ENCODE measurements at regions not wholly inside any gene's neighbourhood (a gene's known extent, or its start where the extent isn't known, plus 50 kb on each side); places are given as distances from the start of the nearest gene placed in this dataset.

GRCh38 chr12:85639834-85640233 lies 196.4 kb downstream of the RASSF9 start:
- DNase-seq = no peak

GRCh38 chr12:85641796-85642195 lies 194.4 kb downstream of the RASSF9 start:
- no peak for DNase-seq

GRCh38 chr12:85642288-85642687 lies 193.9 kb downstream of the RASSF9 start:
- no peak for DNase-seq

DNA sequence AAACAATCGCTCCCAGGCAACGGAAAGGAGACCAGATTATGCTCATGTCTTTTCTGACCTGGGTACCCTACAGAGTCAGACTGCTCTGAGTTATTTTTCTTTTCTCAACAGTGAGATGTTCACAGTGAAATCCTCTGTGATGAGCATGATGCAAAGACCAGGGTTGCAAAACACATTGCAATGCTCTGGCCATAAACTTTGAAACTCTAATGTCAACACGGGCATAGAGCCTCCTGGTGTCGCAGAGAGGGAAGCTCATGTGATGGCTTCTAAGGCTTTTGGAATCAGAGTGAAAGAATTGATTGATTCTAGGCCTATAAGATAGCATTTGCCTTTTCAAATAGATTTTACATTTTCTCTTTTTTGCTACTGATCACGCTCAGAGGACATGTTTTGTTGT lies 193.4 kb downstream of the RASSF9 start:
- no peak for DNase-seq

DNA sequence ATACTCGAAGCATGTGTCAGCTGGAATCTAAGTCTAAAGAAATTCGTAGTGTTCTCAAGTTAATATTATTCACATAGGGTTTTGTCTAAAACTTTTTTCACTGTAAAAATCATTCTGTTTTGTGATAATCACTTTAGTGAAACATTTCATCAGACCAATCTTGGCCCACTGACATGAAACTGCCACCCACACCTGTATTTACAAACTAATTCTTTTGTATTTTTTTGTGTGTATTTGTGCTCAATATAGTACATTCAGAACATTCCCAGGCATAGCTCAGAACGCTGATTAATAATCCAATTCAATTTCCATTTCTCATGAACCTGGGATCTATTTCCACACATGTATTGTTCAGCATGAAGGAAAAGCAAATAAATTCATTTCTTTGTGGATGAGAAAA lies 191.7 kb downstream of the RASSF9 start:
- no peak for DNase-seq

- DNase-seq = no peak
Measured at GRCh38 chr12:85653731-85654455, 182.3 kb downstream of the RASSF9 start.

GRCh38 chr12:85654456-85654840 lies 181.8 kb downstream of the RASSF9 start:
- DNase-seq = no peak

DNA sequence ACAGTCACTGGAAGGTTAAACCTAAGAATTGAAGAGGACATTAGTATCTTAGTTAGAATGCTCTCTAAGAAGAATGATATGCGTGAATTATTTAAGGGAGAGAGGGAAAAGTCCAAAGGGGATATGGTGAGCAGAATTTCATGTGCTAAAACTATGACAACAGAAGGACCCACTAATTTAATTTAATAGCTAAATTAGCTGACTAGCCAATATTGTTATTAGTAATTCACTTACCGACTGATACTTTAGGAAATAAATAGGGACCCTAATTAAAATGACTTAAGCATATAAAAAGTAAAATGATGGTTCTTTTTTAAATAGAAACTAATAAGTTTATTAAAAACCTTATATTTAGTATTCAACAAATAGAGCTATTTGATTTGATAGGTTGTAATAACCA lies 179.6 kb downstream of the RASSF9 start:
- DNase-seq = no peak

- DNase-seq = no peak
Measured at GRCh38 chr12:85657251-85657650, 179.0 kb downstream of the RASSF9 start.

DNA sequence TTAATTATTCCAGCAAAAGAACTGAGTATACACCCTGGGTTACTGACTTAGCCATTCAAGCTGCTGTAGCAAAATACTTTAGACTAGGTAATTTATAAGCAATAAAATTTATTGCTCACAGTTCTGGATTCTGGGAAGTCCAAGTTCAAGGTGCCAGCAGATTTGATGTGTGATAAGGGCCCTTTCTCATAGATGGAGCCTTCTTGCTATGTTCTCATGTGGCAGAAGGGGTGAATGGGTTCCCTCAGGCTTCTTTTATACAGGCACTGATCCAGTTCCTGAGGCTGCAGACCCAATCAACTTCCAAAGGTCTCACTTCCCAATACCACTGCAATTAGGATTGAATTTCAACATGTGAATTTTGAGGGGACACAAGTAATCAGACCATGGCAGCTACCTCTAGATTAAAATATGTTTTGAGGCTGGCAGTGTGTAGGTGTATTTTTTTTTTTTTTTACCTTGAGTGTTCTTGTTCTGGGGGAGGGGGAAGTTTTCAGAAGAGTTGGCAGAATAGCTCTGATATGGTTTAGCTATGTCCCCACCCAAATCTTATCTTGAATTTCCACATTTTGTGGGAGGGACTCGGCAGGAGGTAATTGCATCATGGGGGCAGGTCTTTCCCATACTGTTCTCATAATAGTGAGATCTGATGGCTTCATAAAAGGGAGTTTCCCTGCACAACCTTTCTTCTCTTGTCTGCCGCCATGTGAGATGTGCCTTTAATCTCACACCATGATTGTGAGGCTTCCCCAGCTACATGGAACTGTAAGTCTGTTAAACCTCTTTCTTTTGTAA lies 178.2 kb downstream of the RASSF9 start:
- DNase-seq = no peak

DNA sequence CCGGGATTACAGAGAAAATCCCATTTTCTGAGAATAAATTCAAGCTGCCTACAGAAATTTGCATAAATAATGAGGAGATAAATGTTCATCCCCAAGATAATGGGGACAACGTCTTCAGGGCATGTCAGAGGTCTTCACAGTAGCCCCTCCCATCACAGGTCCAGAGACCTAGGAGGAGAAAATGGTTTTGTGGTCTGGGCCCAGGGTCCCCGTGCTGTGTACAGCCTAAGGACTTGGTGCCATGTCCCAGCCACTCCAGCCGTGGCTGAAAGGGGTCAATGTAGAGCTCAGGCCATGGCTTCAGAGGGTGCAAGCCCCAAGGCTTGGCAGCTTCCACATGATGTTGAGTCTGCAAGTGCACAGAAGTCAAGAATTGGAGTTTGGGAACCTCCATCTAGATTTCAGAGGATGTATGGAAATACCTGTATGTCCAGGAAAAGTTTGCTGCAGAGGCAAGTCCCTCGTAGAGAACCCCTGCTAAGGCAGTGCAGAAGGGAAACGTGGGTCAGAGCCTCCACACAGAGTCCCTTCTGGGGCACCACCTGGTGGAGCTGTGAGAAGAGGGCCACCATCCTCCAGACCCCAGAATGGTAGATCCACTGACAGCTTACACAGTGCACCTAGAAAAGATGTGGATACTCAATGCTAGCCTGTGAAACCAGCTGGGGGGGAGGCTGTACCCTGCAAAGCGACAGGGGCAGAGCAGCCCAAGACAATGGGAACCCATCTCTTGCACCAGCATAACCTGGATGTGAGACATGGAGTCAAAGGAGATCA lies 176.3 kb downstream of the RASSF9 start:
- DNase-seq = no peak

DNA sequence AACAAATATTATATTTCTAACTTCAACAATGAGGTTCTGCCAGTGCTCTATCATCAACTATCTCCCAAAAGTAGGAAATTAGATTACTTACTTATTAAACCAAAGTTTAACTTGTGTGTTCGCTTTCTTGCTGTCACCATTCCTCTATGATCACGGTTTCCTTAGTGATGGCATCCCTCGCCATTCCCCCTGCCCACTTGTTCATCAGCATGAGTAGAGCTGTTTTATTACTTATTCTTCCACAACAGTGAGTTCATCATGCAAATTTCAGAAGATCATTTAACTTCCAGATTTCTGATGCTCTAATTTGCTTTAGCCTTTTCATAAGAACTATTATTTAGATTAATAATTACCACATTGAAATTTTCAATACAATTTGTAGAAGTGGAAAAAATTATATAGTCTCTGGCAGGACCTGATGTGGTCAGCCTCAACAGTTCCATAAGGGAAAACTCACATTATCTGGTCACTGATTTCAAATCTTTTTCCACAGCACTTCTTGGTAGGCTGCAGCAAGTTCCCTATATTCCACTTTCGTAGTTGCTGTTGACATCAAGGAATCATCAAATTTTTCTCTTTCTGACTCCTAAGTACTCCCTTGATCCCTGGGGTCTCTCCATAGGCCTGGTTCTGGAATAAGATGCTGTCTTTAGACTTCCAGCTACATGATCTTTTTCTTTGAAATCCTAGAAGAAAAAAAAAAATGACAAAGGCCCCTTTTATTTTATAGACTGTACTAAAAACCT lies 174.6 kb downstream of the RASSF9 start:
- no peak for DNase-seq

- no peak for DNase-seq
Measured at GRCh38 chr12:85662207-85662602, 174.0 kb downstream of the RASSF9 start.

- no peak for DNase-seq
Measured at GRCh38 chr12:85663631-85664030, 172.6 kb downstream of the RASSF9 start.

GRCh38 chr12:85664429-85664828 lies 171.8 kb downstream of the RASSF9 start:
- DNase-seq = no peak

DNA sequence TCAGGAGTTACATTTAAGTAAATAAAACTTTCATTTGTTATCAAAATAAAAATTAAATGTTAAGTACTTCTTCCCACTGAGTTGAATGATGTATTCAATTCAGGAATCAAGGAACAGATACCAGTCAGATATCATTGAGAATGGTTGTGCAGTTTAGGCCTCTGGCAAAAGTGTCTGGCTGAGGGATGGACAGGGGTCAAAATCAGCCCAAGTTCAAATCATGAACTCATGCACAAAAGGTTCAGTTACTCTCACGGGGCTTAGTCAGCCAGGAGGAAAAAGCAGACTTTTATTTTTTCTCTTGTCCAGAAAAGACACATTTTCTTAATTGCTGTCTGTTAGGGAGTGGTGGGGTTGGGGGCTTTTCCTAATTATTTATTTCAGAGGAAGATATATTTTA lies 166.3 kb downstream of the RASSF9 start:
- no peak for DNase-seq

- no peak for DNase-seq
Measured at GRCh38 chr12:85672436-85672835, 163.8 kb downstream of the RASSF9 start.

- DNase-seq = no peak
Measured at GRCh38 chr12:85673921-85674420, 162.2 kb downstream of the RASSF9 start.

GRCh38 chr12:85676816-85677749 lies 159.1 kb downstream of the RASSF9 start:
- no peak for DNase-seq

DNA sequence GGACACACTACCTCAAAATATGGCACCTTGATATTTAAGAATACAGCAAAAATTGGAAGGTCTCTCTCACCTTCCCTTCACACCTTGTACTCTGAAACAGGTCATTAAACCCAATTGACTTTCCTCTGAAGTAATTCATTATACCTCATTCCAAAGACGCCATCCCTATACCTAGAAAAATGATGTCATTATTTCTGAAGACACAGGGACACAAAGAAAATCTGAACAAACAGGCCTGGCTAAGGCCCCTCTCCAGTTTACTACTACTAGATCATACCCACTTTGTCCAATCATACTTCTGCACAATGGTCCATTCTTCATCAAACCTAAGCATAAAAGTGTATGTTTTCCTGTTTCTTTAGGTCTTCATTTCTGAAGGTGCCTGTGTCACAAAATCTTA lies 156.9 kb downstream of the RASSF9 start:
- DNase-seq = no peak

- no peak for DNase-seq
Measured at GRCh38 chr12:85680881-85681280, 155.3 kb downstream of the RASSF9 start.
